ENCODE measurements at regions not wholly inside any gene's neighbourhood (a gene's known extent, or its start where the extent isn't known, plus 50 kb on each side); places are given as distances from the start of the nearest gene placed in this dataset.

DNA sequence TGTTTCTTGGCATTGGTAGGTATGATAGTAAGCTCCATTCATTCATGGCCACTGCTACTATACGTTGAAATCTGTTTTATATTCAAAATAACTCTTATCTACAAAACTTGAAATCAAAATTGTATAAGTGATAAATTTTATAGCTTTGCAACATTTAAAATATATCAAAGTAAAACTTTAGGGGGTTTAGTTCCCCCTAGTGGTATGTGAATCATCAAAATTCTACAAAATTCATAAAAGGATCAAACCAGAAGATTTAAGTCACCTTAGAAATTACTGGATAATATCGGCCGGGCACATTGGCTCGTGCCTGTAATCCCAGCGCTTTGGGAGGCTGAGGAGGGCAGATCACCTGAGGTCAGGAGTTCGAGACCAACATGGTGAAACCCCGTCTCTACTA, 243.0 kb upstream of the CDH18 start:
- 59 to 72% methylated on average over 7 of the region's 7 CpGs for WGBS, 2 donors
- ATAC-seq (no peak), DNase-seq (no peak)
- intact Hi-C loops (cut with DNase I), result no loop called here
- Histone ChIP-seq H3K27ac (no peak overlapping the region), H3K27me3 (no peaks in the 10 kb centered on the region), H3K9me3 (no peaks in the 10 kb centered on the region), H3K4me1 (no peaks in the 10 kb centered on the region), H3K4me3 (no peak overlapping the region), H3K36me3 (replicated peaks in 1 of 2; ENCODE audit: insufficient read depth in 1 of 2, low read depth in 2 of 2) (no peaks in the 10 kb centered on the region)
- TF ChIP-seq, protein P1, sequence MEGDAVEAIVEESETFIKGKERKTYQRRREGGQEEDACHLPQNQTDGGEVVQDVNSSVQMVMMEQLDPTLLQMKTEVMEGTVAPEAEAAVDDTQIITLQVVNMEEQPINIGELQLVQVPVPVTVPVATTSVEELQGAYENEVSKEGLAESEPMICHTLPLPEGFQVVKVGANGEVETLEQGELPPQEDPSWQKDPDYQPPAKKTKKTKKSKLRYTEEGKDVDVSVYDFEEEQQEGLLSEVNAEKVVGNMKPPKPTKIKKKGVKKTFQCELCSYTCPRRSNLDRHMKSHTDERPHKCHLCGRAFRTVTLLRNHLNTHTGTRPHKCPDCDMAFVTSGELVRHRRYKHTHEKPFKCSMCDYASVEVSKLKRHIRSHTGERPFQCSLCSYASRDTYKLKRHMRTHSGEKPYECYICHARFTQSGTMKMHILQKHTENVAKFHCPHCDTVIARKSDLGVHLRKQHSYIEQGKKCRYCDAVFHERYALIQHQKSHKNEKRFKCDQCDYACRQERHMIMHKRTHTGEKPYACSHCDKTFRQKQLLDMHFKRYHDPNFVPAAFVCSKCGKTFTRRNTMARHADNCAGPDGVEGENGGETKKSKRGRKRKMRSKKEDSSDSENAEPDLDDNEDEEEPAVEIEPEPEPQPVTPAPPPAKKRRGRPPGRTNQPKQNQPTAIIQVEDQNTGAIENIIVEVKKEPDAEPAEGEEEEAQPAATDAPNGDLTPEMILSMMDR (IDR thresholded peaks at IDR 0.05), result no peak
- no peak for TF ChIP-seq POLR2A (IDR thresholded peaks at IDR 0.05)

DNA sequence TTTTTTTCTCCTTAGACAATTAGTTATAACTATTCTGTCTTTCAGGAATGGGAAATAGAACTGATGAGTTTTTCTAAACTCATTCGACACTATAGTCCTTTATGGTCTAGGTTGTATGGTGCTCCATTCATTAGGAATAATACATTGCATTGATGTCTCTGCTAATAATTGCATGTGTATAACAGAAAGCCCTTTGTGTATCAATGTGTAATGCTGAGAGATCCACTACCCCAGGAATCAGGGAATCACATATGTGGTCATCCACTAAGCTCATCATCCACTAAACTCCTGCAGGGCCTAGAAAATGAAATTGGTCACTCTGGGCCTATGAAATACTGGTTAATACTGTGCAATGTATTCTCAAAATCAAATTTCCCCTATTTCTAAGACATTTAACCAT, 242.0 kb upstream of the CDH18 start:
- WGBS, 2 donors, result 85 to 96% methylated on average over 1 of the region's 1 CpG
- Histone ChIP-seq H3K27me3 (no peaks in the 10 kb centered on the region), H3K4me3 (no peak overlapping the region), H3K36me3 (replicated peaks in 1 of 2; ENCODE audit: insufficient read depth in 1 of 2, low read depth in 2 of 2) (no peaks in the 10 kb centered on the region), H3K4me1 (no peaks in the 10 kb centered on the region), H3K9me3 (no peaks in the 10 kb centered on the region), H3K27ac (no peak overlapping the region)
- TF ChIP-seq, protein P1 (IDR thresholded peaks at IDR 0.05), result no peak
- TF ChIP-seq POLR2A (IDR thresholded peaks at IDR 0.05), result no peak
- intact Hi-C loops (cut with DNase I), result no loop called here
- ATAC-seq (no peak), DNase-seq (no peak)

DNA sequence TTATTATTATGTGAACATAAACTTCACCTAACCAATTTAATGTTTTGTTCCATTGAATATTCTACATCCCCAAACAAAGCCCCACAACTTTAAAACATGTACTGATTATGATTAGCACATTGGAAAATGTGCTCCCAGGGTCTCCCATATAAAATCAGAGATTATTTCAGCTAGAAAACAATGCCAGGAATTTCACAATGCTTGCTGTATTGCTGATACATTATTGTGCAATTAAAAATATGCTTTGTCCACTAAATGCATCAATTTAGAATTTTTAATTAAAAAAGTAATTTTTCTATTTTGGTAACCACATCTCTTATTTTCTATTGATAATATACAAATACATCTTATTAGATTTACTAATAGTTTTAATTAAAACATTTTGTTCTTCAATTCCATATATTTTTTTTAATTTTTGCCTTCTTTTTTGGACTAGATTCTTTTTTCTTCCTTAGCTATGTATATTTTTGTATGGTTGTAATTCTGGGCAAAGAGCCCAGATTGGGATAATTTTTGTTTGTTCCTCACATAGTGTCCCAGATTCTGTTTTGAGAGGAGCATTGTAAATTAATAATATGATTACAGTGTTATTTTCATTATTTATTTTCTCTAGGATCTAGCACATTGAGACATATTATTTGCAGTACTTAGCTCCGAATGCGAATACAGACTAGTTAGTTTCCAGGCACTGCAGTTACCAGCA, 241.5 kb upstream of the CDH18 start:
- DNase-seq, result no peak
- intact Hi-C loops (cut with DNase I), result no loop called here
- WGBS, 2 donors, result 91 to 96% methylated on average over 2 of the region's 2 CpGs

DNA sequence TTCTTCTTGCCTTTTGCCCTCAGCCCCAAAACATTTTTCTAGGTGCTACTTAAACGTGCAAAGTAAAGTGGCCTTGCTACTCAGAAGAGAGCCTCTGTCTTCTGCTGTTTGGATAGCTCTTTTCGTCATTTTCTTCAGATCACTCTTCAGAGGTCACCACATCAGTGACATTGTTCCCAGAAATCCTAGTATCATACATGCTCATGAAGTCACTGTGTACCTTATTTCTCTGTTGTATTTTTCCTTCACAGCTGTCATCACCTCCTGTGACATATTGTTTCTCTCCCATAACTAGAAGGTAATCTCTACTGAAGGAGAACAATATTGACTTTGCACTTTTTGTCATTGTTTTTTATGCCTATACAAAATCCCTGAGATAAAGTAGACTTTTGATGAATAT, 237.0 kb upstream of the CDH18 start:
- H3K4me3 ChIP-seq, result no peak overlapping the region
- DNase-seq (no peak), ATAC-seq (no peak)
- H3K36me3 ChIP-seq (replicated peaks in 1 of 2; ENCODE audit: insufficient read depth in 1 of 2, low read depth in 2 of 2), result no peaks in the 10 kb centered on the region
- H3K27ac ChIP-seq, result no peak overlapping the region
- WGBS, 2 donors, result 34 to 50% methylated on average over 2 of the region's 2 CpGs
- H3K9me3 ChIP-seq, result no peaks in the 10 kb centered on the region
- intact Hi-C loops (cut with DNase I), result no loop called here
- no peaks in the 10 kb centered on the region for H3K27me3 ChIP-seq
- no peaks in the 10 kb centered on the region for H3K4me1 ChIP-seq
- no peak for TF ChIP-seq POLR2A (IDR thresholded peaks at IDR 0.05)
- TF ChIP-seq, protein P1 (IDR thresholded peaks at IDR 0.05), result no peak

More for the DNA sequence above, 241.5 kb upstream of the CDH18 start:
- Histone ChIP-seq H3K27me3 (no peaks in the 10 kb centered on the region), H3K4me3 (no peak overlapping the region), H3K9me3 (no peaks in the 10 kb centered on the region), H3K27ac (no peak overlapping the region), H3K4me1 (no peaks in the 10 kb centered on the region), H3K36me3 (replicated peaks in 1 of 2; ENCODE audit: insufficient read depth in 1 of 2, low read depth in 2 of 2) (no peaks in the 10 kb centered on the region)
- ATAC-seq, result no peak
- TF ChIP-seq POLR2A (IDR thresholded peaks at IDR 0.05), result no peak
- TF ChIP-seq, protein P1 (IDR thresholded peaks at IDR 0.05), result no peak

DNA sequence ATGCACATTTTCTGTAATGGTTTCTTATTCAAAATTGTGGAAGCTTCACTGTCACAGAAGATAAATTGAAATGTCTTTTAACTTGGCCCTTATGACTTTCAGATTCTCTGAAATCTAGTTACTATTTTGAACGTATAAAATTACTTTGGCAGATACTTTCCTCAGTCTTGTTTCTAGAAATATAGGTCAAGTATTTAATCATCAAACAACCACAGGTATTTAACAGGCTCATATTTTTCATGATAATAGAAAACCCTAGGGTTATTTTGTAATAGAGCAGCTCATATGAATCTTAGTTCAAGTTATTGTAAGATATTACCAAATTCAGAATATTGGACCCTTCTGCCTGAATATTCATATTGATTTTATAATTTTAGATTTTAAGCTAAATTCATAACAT, 236.0 kb upstream of the CDH18 start:
- DNase-seq (no peak), ATAC-seq (no peak)
- Histone ChIP-seq H3K4me3 (no peak overlapping the region), H3K27ac (no peak overlapping the region), H3K4me1 (no peaks in the 10 kb centered on the region), H3K36me3 (replicated peaks in 1 of 2; ENCODE audit: insufficient read depth in 1 of 2, low read depth in 2 of 2) (no peaks in the 10 kb centered on the region), H3K27me3 (no peaks in the 10 kb centered on the region), H3K9me3 (no peaks in the 10 kb centered on the region)
- 59 to 71% methylated on average over 1 of the region's 1 CpG for WGBS, 2 donors
- TF ChIP-seq, protein P1 (IDR thresholded peaks at IDR 0.05), result no peak
- no peak for TF ChIP-seq POLR2A (IDR thresholded peaks at IDR 0.05)
- intact Hi-C loops (cut with DNase I), result no loop called here
